ENCODE measurements at regions not wholly inside any gene's neighbourhood (a gene's known extent, or its start where the extent isn't known, plus 50 kb on each side); places are given as distances from the start of the nearest gene placed in this dataset.

GRCh38 chr1:115477071-115477470 is 139.0 kb upstream of the NGF start:
- H3K4me1 ChIP-seq (ENCODE audit: low read length) = no peaks in the 10 kb centered on the region
- TF ChIP-seq EZH2phosphoT487 (IDR thresholded peaks at IDR 0.05; ENCODE audit: low read depth) (no peak), CTCF (IDR thresholded peaks at IDR 0.05; ENCODE audit: low read depth, low read length) (no peak)
- no peaks in the 10 kb centered on the region for H3K27me3 ChIP-seq (ENCODE audit: low read depth, low read length)
- H4K20me1 ChIP-seq (ENCODE audit: insufficient read depth, low read length) = no peaks in the 10 kb centered on the region
- H3K79me2 ChIP-seq (ENCODE audit: low read length) = no peaks in the 10 kb centered on the region
- no peak overlapping the region for H3K27ac ChIP-seq (ENCODE audit: low read length)
- no peaks in the 10 kb centered on the region for H3K36me3 ChIP-seq (replicated peaks; ENCODE audit: low read depth, low read length)
- no peaks in the 10 kb centered on the region for H3K9me3 ChIP-seq (ENCODE audit: insufficient read depth, low read length)
- H3K4me2 ChIP-seq (ENCODE audit: low read length) = no peak overlapping the region
- H2AFZ ChIP-seq (ENCODE audit: low read depth, low read length) = no peak overlapping the region
- H3K9ac ChIP-seq (ENCODE audit: low read length) = no peak overlapping the region
- H3K4me3 ChIP-seq (ENCODE audit: low read length) = no peak overlapping the region

GRCh38 chr1:115476616-115477015 is 138.6 kb upstream of the NGF start:
- TF ChIP-seq CTCF (IDR thresholded peaks at IDR 0.05; ENCODE audit: low read depth, low read length) = no peak
- TF ChIP-seq EZH2phosphoT487 (IDR thresholded peaks at IDR 0.05; ENCODE audit: low read depth) = no peak
- Histone ChIP-seq H3K36me3 (replicated peaks; ENCODE audit: low read depth, low read length) (no peaks in the 10 kb centered on the region), H3K9me3 (ENCODE audit: insufficient read depth, low read length) (no peaks in the 10 kb centered on the region), H2AFZ (ENCODE audit: low read depth, low read length) (no peak overlapping the region), H3K4me1 (ENCODE audit: low read length) (no peaks in the 10 kb centered on the region), H4K20me1 (ENCODE audit: insufficient read depth, low read length) (no peaks in the 10 kb centered on the region), H3K27ac (ENCODE audit: low read length) (no peak overlapping the region), H3K9ac (ENCODE audit: low read length) (no peak overlapping the region), H3K4me3 (ENCODE audit: low read length) (no peak overlapping the region), H3K27me3 (ENCODE audit: low read depth, low read length) (no peaks in the 10 kb centered on the region), H3K79me2 (ENCODE audit: low read length) (no peaks in the 10 kb centered on the region), H3K4me2 (ENCODE audit: low read length) (no peak overlapping the region)

- H3K36me3 ChIP-seq (replicated peaks; ENCODE audit: low read depth, low read length) = no peaks in the 10 kb centered on the region
- H3K4me3 ChIP-seq (ENCODE audit: low read length) = no peak overlapping the region
- no peak overlapping the region for H2AFZ ChIP-seq (ENCODE audit: low read depth, low read length)
- TF ChIP-seq EZH2phosphoT487 (IDR thresholded peaks at IDR 0.05; ENCODE audit: low read depth) (no peak), CTCF (IDR thresholded peaks at IDR 0.05; ENCODE audit: low read depth, low read length) (no peak)
- no peaks in the 10 kb centered on the region for H3K27me3 ChIP-seq (ENCODE audit: low read depth, low read length)
- H3K79me2 ChIP-seq (ENCODE audit: low read length) = no peaks in the 10 kb centered on the region
- no peaks in the 10 kb centered on the region for H3K9me3 ChIP-seq (ENCODE audit: insufficient read depth, low read length)
- H3K4me1 ChIP-seq (ENCODE audit: low read length) = no peaks in the 10 kb centered on the region
- H3K4me2 ChIP-seq (ENCODE audit: low read length) = no peak overlapping the region
- no peak overlapping the region for H3K27ac ChIP-seq (ENCODE audit: low read length)
- H3K9ac ChIP-seq (ENCODE audit: low read length) = no peak overlapping the region
- no peaks in the 10 kb centered on the region for H4K20me1 ChIP-seq (ENCODE audit: insufficient read depth, low read length)
These were observed 137.9 kb upstream of the NGF start for GRCh38 chr1:115475901-115476300.

GRCh38 chr1:115475252-115475651 is 137.2 kb upstream of the NGF start:
- Histone ChIP-seq H3K79me2 (ENCODE audit: low read length) (no peaks in the 10 kb centered on the region), H2AFZ (ENCODE audit: low read depth, low read length) (no peak overlapping the region), H3K27ac (ENCODE audit: low read length) (no peak overlapping the region), H3K9me3 (ENCODE audit: insufficient read depth, low read length) (no peaks in the 10 kb centered on the region), H3K9ac (ENCODE audit: low read length) (no peak overlapping the region), H3K4me3 (ENCODE audit: low read length) (no peak overlapping the region), H4K20me1 (ENCODE audit: insufficient read depth, low read length) (no peaks in the 10 kb centered on the region), H3K4me1 (ENCODE audit: low read length) (peaks cover 3% of the 10 kb centered on the region), H3K36me3 (replicated peaks; ENCODE audit: low read depth, low read length) (no peaks in the 10 kb centered on the region), H3K4me2 (ENCODE audit: low read length) (no peak overlapping the region), H3K27me3 (ENCODE audit: low read depth, low read length) (no peaks in the 10 kb centered on the region)
- TF ChIP-seq CTCF (IDR thresholded peaks at IDR 0.05; ENCODE audit: low read depth, low read length) = no peak
- TF ChIP-seq EZH2phosphoT487 (IDR thresholded peaks at IDR 0.05; ENCODE audit: low read depth) = no peak
